Testis (tissue), 2 donors: ENCODE measurements at regions not wholly inside any gene's neighbourhood (a gene's known extent, or its start where the extent isn't known, plus 50 kb on each side); places are given as distances from the start of the nearest gene placed in this dataset.

Experiments used
- DNase-seq: peaks from one replicate; pipeline ENCODE4 v3.0.0-alpha.2; 2019
- H3K27ac ChIP-seq, 2 donors: fragments of 200-600 bp; sonication (generic); one replicate each; pipeline ENCODE4 v1.5.1; 2019
- H3K27me3 ChIP-seq: fragments of 200-600 bp; sonication (generic); one replicate; pipeline ENCODE4 v1.5.1; 2019
- H3K36me3 ChIP-seq: fragments of 200-600 bp; sonication (generic); one replicate; pipeline ENCODE4 v1.5.1; 2017; ENCODE audit warnings: low read depth; ENCODE audit errors: missing control alignments
- H3K4me1 ChIP-seq: fragments of 200-600 bp; sonication (generic); one replicate; pipeline ENCODE4 v1.5.1; 2019
- H3K4me3 ChIP-seq, 2 donors: fragments of 200-600 bp; sonication (generic); one replicate each; pipeline ENCODE4 v1.5.1; 2017 to 2019
- H3K9me3 ChIP-seq: fragments of 200-600 bp; sonication (generic); one replicate; pipeline ENCODE4 v1.5.1; 2017
- CTCF ChIP-seq, 3 experiments: fragments of 450-650 bp in 2 of 3; fragments of 200-600 bp in 1 of 3; sonication (generic) in 1 of 3; IDR thresholded peaks; one replicate each; pipeline ENCODE4 v1.5.1; 2016 to 2019; ENCODE audit warnings: antibody characterized with exemption in 3 of 3, mild to moderate bottlenecking in 2 of 3, moderate library complexity in 1 of 3
- POLR2A ChIP-seq: fragments of 450-650 bp; IDR thresholded peaks from one replicate; pipeline ENCODE4 v1.6.1; 2017; ENCODE audit warnings: antibody characterized with exemption, mild to moderate bottlenecking, moderate library complexity
- WGBS, 2 donors: methylation state at CpG; one replicate each; pipeline ENCODE4 v1.1.5; 2018; 5-methylcytosine and 5-hydroxymethylcytosine counted together
- intact Hi-C: fragments of 100-400 bp; cut with DNase I; formaldehyde crosslinking; loops from one replicate; pipeline ENCODE4 v1.15.1; 2023; ENCODE audit warnings: low total_unique reads

GRCh38 chr3:17850448-17850847 lies 108.0 kb upstream of the TBC1D5 start:
- Histone ChIP-seq H3K27me3 (no peaks in the 10 kb centered on the region), H3K36me3 (no peaks in the 10 kb centered on the region), H3K4me1 (no peaks in the 10 kb centered on the region), H3K27ac (no peak overlapping the region), H3K4me3 (no peak overlapping the region), H3K9me3 (no peaks in the 10 kb centered on the region)
- intact Hi-C loops = no loop called here
- no peak for TF ChIP-seq POLR2A
- no peak for TF ChIP-seq CTCF (IDR thresholded peaks at IDR 0.05)
- no peak for DNase-seq

DNA sequence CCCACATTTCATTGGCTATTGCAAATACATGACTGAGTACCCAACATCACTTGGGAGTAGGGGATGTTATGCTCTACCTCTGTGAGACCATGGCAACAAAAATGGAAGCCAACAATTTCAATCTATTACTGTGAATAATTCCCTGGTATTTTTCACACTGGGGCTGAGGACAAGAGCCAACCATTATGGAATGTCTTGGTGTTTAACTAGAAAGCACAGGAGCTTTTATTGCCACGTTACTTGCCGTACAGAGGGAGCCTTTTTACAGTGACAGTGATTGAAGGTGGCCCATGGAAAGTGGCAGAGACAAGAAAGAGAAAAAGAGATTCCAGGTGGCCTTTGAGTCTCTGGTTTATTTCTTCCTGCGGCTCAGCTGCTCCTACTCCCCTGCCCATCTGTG lies 105.7 kb upstream of the TBC1D5 start:
- Histone ChIP-seq H3K9me3 (no peaks in the 10 kb centered on the region), H3K27ac (no peak overlapping the region), H3K4me1 (no peaks in the 10 kb centered on the region), H3K27me3 (no peaks in the 10 kb centered on the region), H3K4me3 (no peak overlapping the region), H3K36me3 (no peaks in the 10 kb centered on the region)
- DNase-seq = no peak
- TF ChIP-seq POLR2A (no peak), CTCF (IDR thresholded peaks at IDR 0.05) (no peak)
- WGBS, 2 donors = 83 to 86% methylated on average over 3 of the region's 3 CpGs
- intact Hi-C loops = loop anchor here (10.0 kb wide), 2 partner anchors 413 to 593 kb away; no protein-coding TSS in a partner anchor

- intact Hi-C loops = loop anchor here (10.0 kb wide), 2 partner anchors 412 to 592 kb away; no protein-coding TSS in a partner anchor
- H3K9me3 ChIP-seq = no peaks in the 10 kb centered on the region
- H3K36me3 ChIP-seq = no peaks in the 10 kb centered on the region
- 93 to 97% methylated on average over 5 of the region's 5 CpGs for WGBS, 2 donors
- TF ChIP-seq POLR2A (no peak), CTCF (IDR thresholded peaks at IDR 0.05) (no peak)
- no peaks in the 10 kb centered on the region for H3K27me3 ChIP-seq
- no peak overlapping the region for H3K4me3 ChIP-seq
- no peak overlapping the region for H3K27ac ChIP-seq
- no peak for DNase-seq
- H3K4me1 ChIP-seq = no peaks in the 10 kb centered on the region
Observed at GRCh38 chr3:17847156-17847555, 104.7 kb upstream of the TBC1D5 start.

- no peaks in the 10 kb centered on the region for H3K4me1 ChIP-seq
- no peaks in the 10 kb centered on the region for H3K27me3 ChIP-seq
- H3K36me3 ChIP-seq = no peaks in the 10 kb centered on the region
- no peaks in the 10 kb centered on the region for H3K9me3 ChIP-seq
- TF ChIP-seq POLR2A (no peak), CTCF (IDR thresholded peaks at IDR 0.05) (no peak)
- intact Hi-C loops = loop anchor here (10.0 kb wide), 2 partner anchors 412 to 592 kb away; no protein-coding TSS in a partner anchor
- no peak overlapping the region for H3K27ac ChIP-seq
- 45 to 61% methylated on average over 4 of the region's 4 CpGs for WGBS, 2 donors
- H3K4me3 ChIP-seq = no peak overlapping the region
- DNase-seq = no peak
Observed at GRCh38 chr3:17846466-17846865, 104.0 kb upstream of the TBC1D5 start.

DNA sequence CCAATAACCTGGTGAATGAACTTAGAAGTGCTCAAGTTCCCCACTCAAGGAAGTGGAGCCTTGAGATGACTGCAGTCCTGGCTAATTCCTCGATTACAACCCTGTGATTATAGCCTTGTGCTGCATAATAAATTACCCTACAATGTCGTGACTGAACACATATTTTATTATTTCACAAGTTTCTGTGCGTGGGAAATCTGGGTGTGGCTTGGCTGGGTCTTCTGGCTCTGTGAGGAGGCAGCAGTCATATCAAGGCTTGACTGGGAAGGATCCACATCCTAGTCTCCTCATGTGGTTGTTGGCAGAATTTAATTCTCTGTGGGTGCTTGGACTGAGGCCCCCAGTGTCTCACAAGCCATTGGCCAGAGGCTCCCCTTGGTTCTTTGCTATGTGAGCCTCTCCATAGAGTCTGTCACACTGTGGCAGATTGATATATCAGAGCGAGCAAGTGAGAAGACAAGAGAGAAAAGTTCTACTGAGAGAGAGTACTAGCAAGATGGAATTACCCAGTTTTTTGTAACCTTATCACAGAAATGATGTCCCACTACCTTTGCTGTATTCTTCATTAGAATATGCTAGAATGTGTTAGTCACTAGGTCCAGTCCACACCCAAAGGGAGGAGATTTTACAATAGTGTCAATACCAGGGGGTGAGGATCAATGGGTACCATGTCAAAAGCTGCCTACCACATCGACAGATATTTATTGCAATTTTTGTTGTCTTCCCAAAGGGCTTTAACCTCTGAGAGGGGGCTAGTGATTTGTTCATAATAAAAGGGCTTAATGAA lies 102.8 kb upstream of the TBC1D5 start:
- Histone ChIP-seq H3K27me3 (no peaks in the 10 kb centered on the region), H3K27ac (no peak overlapping the region), H3K36me3 (no peaks in the 10 kb centered on the region), H3K4me3 (no peak overlapping the region), H3K4me1 (no peaks in the 10 kb centered on the region), H3K9me3 (no peaks in the 10 kb centered on the region)
- 58 to 69% methylated on average over 5 of the region's 5 CpGs for WGBS, 2 donors
- intact Hi-C loops = loop anchor here (10.0 kb wide), 2 partner anchors 410 to 590 kb away; no protein-coding TSS in a partner anchor
- no peak for DNase-seq
- TF ChIP-seq POLR2A (no peak), CTCF (IDR thresholded peaks at IDR 0.05) (no peak)
